Endothelial cell of umbilical vein (primary cell): ENCODE measurements at regions not wholly inside any gene's neighbourhood (a gene's known extent, or its start where the extent isn't known, plus 50 kb on each side); places are given as distances from the start of the nearest gene placed in this dataset.

Source experiments
- EZH2 ChIP-seq: IDR thresholded peaks from 2 replicates; pipeline ENCODE4 v1.6.1; 2012; ENCODE audit warnings: borderline replicate concordance, low read depth, mild to moderate bottlenecking, moderate library complexity, low read length, inconsistent platforms; ENCODE audit not compliant: severe bottlenecking
- GATA2 ChIP-seq: IDR thresholded peaks from 2 replicates; pipeline ENCODE4 v1.7.0; 2011; ENCODE audit warnings: low read depth, mild to moderate bottlenecking, moderate library complexity, mixed read lengths, low read length; ENCODE audit not compliant: insufficient read length, insufficient read depth
- TF ChIP-seq, protein P1 (sequence below), 2 donors: IDR thresholded peaks; 1 replicate in 1 of 2; 2 replicates in 1 of 2; pipeline ENCODE4 v1.5.1; 2011; ENCODE audit warnings: low read length in 2 of 2, mild to moderate bottlenecking in 2 of 2, moderate library complexity in 2 of 2, control low read depth in 1 of 2, inconsistent platforms in 1 of 2, low read depth in 1 of 2; ENCODE audit not compliant: insufficient read depth in 1 of 2; ENCODE audit errors: extremely low read depth in 1 of 2

DNA sequence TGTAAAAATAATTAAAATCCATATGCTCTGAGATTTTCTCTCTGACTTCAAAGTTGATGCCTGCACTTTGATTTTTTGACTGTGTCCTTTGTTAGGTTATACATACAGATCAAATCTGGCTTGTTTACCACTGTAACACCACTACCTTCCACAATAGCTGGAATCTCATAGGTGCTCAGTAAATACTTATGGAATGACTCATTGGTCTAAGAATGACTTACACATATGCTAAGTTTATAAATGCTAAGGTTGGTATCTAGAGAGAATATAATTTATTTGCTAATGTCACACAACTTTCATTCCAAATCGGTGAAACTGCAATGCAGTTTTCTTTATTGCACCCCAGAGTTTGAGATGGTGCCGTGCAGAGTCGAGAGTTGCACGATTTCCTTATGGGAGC lies 578.5 kb downstream of the SH2D4B start:
- TF ChIP-seq, protein P1, sequence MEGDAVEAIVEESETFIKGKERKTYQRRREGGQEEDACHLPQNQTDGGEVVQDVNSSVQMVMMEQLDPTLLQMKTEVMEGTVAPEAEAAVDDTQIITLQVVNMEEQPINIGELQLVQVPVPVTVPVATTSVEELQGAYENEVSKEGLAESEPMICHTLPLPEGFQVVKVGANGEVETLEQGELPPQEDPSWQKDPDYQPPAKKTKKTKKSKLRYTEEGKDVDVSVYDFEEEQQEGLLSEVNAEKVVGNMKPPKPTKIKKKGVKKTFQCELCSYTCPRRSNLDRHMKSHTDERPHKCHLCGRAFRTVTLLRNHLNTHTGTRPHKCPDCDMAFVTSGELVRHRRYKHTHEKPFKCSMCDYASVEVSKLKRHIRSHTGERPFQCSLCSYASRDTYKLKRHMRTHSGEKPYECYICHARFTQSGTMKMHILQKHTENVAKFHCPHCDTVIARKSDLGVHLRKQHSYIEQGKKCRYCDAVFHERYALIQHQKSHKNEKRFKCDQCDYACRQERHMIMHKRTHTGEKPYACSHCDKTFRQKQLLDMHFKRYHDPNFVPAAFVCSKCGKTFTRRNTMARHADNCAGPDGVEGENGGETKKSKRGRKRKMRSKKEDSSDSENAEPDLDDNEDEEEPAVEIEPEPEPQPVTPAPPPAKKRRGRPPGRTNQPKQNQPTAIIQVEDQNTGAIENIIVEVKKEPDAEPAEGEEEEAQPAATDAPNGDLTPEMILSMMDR (IDR thresholded peaks at IDR 0.05; ENCODE audit: extremely low read depth in 1 of 2, insufficient read depth in 1 of 2, low read depth in 1 of 2, low read length in 2 of 2), result no peak
- TF ChIP-seq EZH2 (no peak), GATA2 (no peak)
